ENCODE measurements at regions not wholly inside any gene's neighbourhood (a gene's known extent, or its start where the extent isn't known, plus 50 kb on each side); places are given as distances from the start of the nearest gene placed in this dataset.

DNA sequence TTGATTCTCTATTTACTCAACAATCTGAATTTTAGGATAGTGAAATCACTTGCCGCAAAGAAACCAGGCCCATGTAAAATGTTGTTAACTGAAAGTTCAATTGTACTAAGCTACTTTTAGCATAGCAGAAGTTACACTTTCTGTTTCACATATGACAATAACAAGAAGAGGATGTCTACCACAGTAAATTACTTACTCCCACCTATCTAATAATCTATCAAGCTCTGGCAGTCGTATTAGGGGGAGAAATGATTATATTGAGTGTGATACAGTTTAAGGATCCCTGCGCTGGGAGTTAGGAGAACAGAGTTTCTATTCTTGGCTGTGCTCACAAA, 66.5 kb upstream of the CAND1 start:
- TF ChIP-seq CTCF (IDR thresholded peaks at IDR 0.05) (no peak), POLR2AphosphoS5 (IDR thresholded peaks at IDR 0.05) (no peak)

Data from stomach (tissue), 4 donors.